GM12875 (cell line): ENCODE measurements at regions not wholly inside any gene's neighbourhood (a gene's known extent, or its start where the extent isn't known, plus 50 kb on each side); places are given as distances from the start of the nearest gene placed in this dataset.
"Not testable (repeated sequence)": the region's sequence is repeated elsewhere in the genome, so short reads cannot be mapped to it uniquely, and the experiment has no call there.

Experiments used
- H3K4me3 ChIP-seq: one replicate; pipeline ENCODE4 v1.5.1; 2011; ENCODE audit warnings: low read depth, low read length, control low read depth
- CTCF ChIP-seq: IDR thresholded peaks from 2 replicates; pipeline ENCODE4 v1.5.1; 2011; ENCODE audit warnings: low read depth, mild to moderate bottlenecking, control low read depth, inconsistent platforms, low read length, moderate library complexity, borderline replicate concordance; ENCODE audit not compliant: insufficient read depth

GRCh38 chr5:131107128-131107527, 57.9 kb downstream of the HINT1 start:
- no peak for TF ChIP-seq CTCF
- H3K4me3 ChIP-seq = no peak overlapping the region

- no peak for TF ChIP-seq CTCF
- H3K4me3 ChIP-seq = no peak overlapping the region
These were observed 60.8 kb downstream of the HINT1 start for GRCh38 chr5:131104169-131104808.

GRCh38 chr5:131096774-131097710, 68.0 kb downstream of the HINT1 start:
- no peak for TF ChIP-seq CTCF
- H3K4me3 ChIP-seq = no peak overlapping the region

DNA sequence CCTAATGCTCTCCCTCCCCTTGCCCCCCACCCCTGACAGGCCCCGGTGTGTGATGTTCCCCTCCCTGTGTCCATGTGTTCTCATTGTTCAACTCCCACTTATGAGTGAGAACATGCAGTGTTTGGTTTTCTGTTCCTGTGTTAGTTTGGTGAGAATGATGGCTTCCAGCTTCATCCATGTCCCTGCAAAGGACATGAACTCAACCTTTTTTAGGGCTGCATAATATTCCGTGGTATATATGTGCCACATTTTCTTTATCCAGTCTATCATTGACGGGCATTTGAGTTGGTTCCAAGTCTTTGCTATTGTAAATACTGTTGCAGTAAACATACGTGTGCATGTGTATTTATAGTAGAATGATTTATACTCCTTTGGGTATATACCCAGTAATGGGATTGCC, 69.5 kb downstream of the HINT1 start:
- H3K4me3 ChIP-seq = not testable (repeated sequence)

- TF ChIP-seq CTCF = no peak
- H3K4me3 ChIP-seq = no peak overlapping the region
These were observed 80.6 kb downstream of the HINT1 start for GRCh38 chr5:131084436-131084835.

GRCh38 chr5:131081913-131082488, 83.1 kb downstream of the HINT1 start:
- TF ChIP-seq CTCF = no peak
- no peak overlapping the region for H3K4me3 ChIP-seq

GRCh38 chr5:131081374-131081773, 83.7 kb downstream of the HINT1 start:
- TF ChIP-seq CTCF = no peak
- no peak overlapping the region for H3K4me3 ChIP-seq
